Breast epithelium (tissue), 4 donors: ENCODE measurements at regions not wholly inside any gene's neighbourhood (a gene's known extent, or its start where the extent isn't known, plus 50 kb on each side); places are given as distances from the start of the nearest gene placed in this dataset.

ENCODE experiments used
- DNase-seq, 2 donors: peaks; one replicate each; pipeline ENCODE4 v3.0.0-alpha.2; 2019; ENCODE audit warnings: low spot score in 2 of 2
- H3K27ac ChIP-seq, 2 donors: fragments of 200-600 bp; sonication (generic) in 1 of 2; one replicate each; pipeline ENCODE4 v1.5.1; 2016 to 2019; ENCODE audit warnings: mild to moderate bottlenecking in 1 of 2
- H3K27me3 ChIP-seq, 2 donors: fragments of 200-600 bp; sonication (generic) in 1 of 2; one replicate each; pipeline versions ENCODE4 v1.5.1 to v1.6.0; 2017 to 2019; ENCODE audit warnings: control low read depth in 1 of 2, mild to moderate bottlenecking in 1 of 2
- H3K36me3 ChIP-seq: fragments of 200-600 bp; one replicate; pipeline ENCODE4 v1.5.1; 2019
- H3K4me1 ChIP-seq, 2 donors: fragments of 200-600 bp; sonication (generic); one replicate each; pipeline ENCODE4 v1.5.1; 2016 to 2019; ENCODE audit warnings: control low read depth in 1 of 2
- H3K4me3 ChIP-seq, 3 donors: fragments of 200-600 bp; sonication (generic); 1 replicate in 2 of 3; 2 replicates in 1 of 3; pipeline ENCODE4 v1.5.1; 2016 to 2019; ENCODE audit warnings: mild to moderate bottlenecking in 3 of 3, moderate library complexity in 2 of 3
- H3K9me3 ChIP-seq, 2 donors: fragments of 200-600 bp; sonication (generic) in 1 of 2; one replicate each; pipeline ENCODE4 v1.5.1; 2016 to 2019; ENCODE audit warnings: control low read depth in 1 of 2
- POLR2A ChIP-seq: fragments of 450-650 bp; IDR thresholded peaks from one replicate; pipeline ENCODE4 v1.6.1; 2016; ENCODE audit warnings: antibody characterized with exemption, mild to moderate bottlenecking, moderate library complexity
- POLR2AphosphoS5 ChIP-seq, 3 donors: sonication (generic); formaldehyde crosslinking; IDR thresholded peaks; one replicate each; pipeline ENCODE4 v1.6.1; 2017; ENCODE audit warnings: antibody characterized with exemption in 3 of 3
- intact Hi-C: fragments of 100-400 bp; cut with DNase I; formaldehyde crosslinking; loops from one replicate; pipeline ENCODE4 v1.15.1; 2023; ENCODE audit warnings: low total_unique reads
- TF ChIP-seq, protein P1 (sequence below), 3 donors: fragments of 450-650 bp; IDR thresholded peaks; one replicate each; pipeline ENCODE4 v1.5.1; 2016 to 2017; ENCODE audit warnings: antibody characterized with exemption in 3 of 3, mild to moderate bottlenecking in 3 of 3, moderate library complexity in 3 of 3

DNA sequence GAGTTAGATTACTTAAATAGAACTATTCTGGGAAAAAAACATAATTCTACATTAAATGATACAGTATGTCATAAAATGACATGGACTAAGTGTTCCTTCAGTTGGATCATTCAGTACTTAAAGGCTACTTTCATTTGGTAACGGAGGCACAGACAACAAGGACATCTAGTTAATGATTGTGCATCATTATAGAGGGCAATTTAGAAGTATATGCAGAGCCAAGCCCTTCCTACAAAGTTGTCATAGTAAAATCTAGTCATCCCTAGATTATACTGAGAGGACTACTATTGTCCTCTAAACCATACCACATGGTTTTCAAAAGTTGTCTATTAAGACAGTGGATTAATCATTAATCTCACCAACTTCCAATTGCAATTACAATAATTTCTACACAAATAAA is 53.9 kb upstream of the STXBP5 start:
- DNase-seq, result no peak
- H3K4me3 ChIP-seq, result no peak overlapping the region
- H3K4me1 ChIP-seq, result no peaks in the 10 kb centered on the region
- no peaks in the 10 kb centered on the region for H3K27me3 ChIP-seq
- H3K27ac ChIP-seq, result no peak overlapping the region
- intact Hi-C loops, result loop anchor here (2.0 to 10.0 kb wide), 2 partner anchors 61 to 985 kb away; no protein-coding TSS in a partner anchor
- no peaks in the 10 kb centered on the region for H3K36me3 ChIP-seq
- TF ChIP-seq POLR2AphosphoS5 (IDR thresholded peaks at IDR 0.05), result no peak
- TF ChIP-seq, protein P1, sequence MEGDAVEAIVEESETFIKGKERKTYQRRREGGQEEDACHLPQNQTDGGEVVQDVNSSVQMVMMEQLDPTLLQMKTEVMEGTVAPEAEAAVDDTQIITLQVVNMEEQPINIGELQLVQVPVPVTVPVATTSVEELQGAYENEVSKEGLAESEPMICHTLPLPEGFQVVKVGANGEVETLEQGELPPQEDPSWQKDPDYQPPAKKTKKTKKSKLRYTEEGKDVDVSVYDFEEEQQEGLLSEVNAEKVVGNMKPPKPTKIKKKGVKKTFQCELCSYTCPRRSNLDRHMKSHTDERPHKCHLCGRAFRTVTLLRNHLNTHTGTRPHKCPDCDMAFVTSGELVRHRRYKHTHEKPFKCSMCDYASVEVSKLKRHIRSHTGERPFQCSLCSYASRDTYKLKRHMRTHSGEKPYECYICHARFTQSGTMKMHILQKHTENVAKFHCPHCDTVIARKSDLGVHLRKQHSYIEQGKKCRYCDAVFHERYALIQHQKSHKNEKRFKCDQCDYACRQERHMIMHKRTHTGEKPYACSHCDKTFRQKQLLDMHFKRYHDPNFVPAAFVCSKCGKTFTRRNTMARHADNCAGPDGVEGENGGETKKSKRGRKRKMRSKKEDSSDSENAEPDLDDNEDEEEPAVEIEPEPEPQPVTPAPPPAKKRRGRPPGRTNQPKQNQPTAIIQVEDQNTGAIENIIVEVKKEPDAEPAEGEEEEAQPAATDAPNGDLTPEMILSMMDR (IDR thresholded peaks at IDR 0.05), result no peak
- no peak for TF ChIP-seq POLR2A
- no peaks in the 10 kb centered on the region for H3K9me3 ChIP-seq
